AG09309 (cell line): ENCODE measurements at regions not wholly inside any gene's neighbourhood (a gene's known extent, or its start where the extent isn't known, plus 50 kb on each side); places are given as distances from the start of the nearest gene placed in this dataset.

Experiments
- DNase-seq: peaks from one replicate; pipeline ENCODE4 v3.0.0-alpha.2; 2010; ENCODE audit warnings: low read depth
- H3K4me3 ChIP-seq: 2 replicates; pipeline ENCODE4 v1.5.1; 2011; ENCODE audit warnings: mild to moderate bottlenecking, low read depth, low read length, moderate library complexity; ENCODE audit not compliant: control insufficient read depth
- CTCF ChIP-seq: IDR thresholded peaks from 2 replicates; pipeline ENCODE4 v1.5.1; 2011; ENCODE audit warnings: mild to moderate bottlenecking, low read depth, low read length, inconsistent platforms; ENCODE audit not compliant: insufficient read depth, control insufficient read depth; ENCODE audit errors: missing control alignments

GRCh38 chr2:150609831-150610582 is 122.5 kb upstream of the RND3 start:
- no peak for TF ChIP-seq CTCF
- DNase-seq = peak; percentile 95

GRCh38 chr2:150608341-150608740 is 120.9 kb upstream of the RND3 start:
- DNase-seq = no peak
- no peak overlapping the region for H3K4me3 ChIP-seq
- TF ChIP-seq CTCF = no peak

More at GRCh38 chr2:150609831-150610582, 122.5 kb upstream of the RND3 start:
- H3K4me3 ChIP-seq = no peak overlapping the region

GRCh38 chr2:150607390-150607811 is 119.9 kb upstream of the RND3 start:
- DNase-seq = no peak
- no peak for TF ChIP-seq CTCF
- no peak overlapping the region for H3K4me3 ChIP-seq

GRCh38 chr2:150606380-150607060 is 119.1 kb upstream of the RND3 start:
- TF ChIP-seq CTCF = no peak
- no peak for DNase-seq
- H3K4me3 ChIP-seq = no peak overlapping the region

- H3K4me3 ChIP-seq = no peak overlapping the region
- DNase-seq = no peak
- no peak for TF ChIP-seq CTCF
Observed at GRCh38 chr2:150605664-150606063, 118.2 kb upstream of the RND3 start.

- no peak overlapping the region for H3K4me3 ChIP-seq
- DNase-seq = no peak
Observed at GRCh38 chr2:150601280-150602038, 114.0 kb upstream of the RND3 start.

More at GRCh38 chr2:150601280-150602038, 114.0 kb upstream of the RND3 start:
- no peak for TF ChIP-seq CTCF
